RWPE2 (cell line): ENCODE measurements at regions not wholly inside any gene's neighbourhood (a gene's known extent, or its start where the extent isn't known, plus 50 kb on each side); places are given as distances from the start of the nearest gene placed in this dataset.

ENCODE experiments used
- ATAC-seq: fragments of 200-7000 bp; cut with Tn5 transposase; 3 replicates; pipeline ENCODE4 v1.9.1; 2021; ENCODE audit warnings: low read depth
- DNase-seq: peaks from one replicate; pipeline ENCODE4 v3.0.0-alpha.2; 2020; ENCODE audit warnings: low spot score
- H3K27ac ChIP-seq: fragments of 450-650 bp; 2 replicates; pipeline ENCODE4 v1.5.1; 2017; ENCODE audit warnings: mild to moderate bottlenecking; ENCODE audit not compliant: poor library complexity, severe bottlenecking
- H3K27me3 ChIP-seq: fragments of 250-450 bp; sonication (Bioruptor Pico); 2 replicates; pipeline ENCODE4 v1.5.1; 2021; ENCODE audit warnings: mild to moderate bottlenecking, moderate library complexity; ENCODE audit not compliant: insufficient read depth, poor library complexity, severe bottlenecking
- H3K36me3 ChIP-seq: fragments of 250-450 bp; sonication (Bioruptor Pico); 2 replicates; pipeline ENCODE4 v1.5.1; 2020; ENCODE audit warnings: low read depth, mild to moderate bottlenecking, moderate library complexity
- H3K4me1 ChIP-seq: fragments of 250-450 bp; sonication (Bioruptor Pico); 2 replicates; pipeline ENCODE4 v1.5.1; 2021; ENCODE audit warnings: mild to moderate bottlenecking, moderate library complexity; ENCODE audit not compliant: insufficient read depth, poor library complexity, severe bottlenecking
- H3K4me3 ChIP-seq: fragments of 250-450 bp; sonication (Bioruptor Pico); 2 replicates; pipeline ENCODE4 v1.5.1; 2021; ENCODE audit warnings: mild to moderate bottlenecking, moderate library complexity; ENCODE audit not compliant: severe bottlenecking
- H3K9me3 ChIP-seq: fragments of 250-450 bp; sonication (Bioruptor Pico); 2 replicates; pipeline ENCODE4 v1.5.1; 2021; ENCODE audit warnings: mild to moderate bottlenecking, moderate library complexity; ENCODE audit not compliant: severe bottlenecking
- TF ChIP-seq, protein P1 (sequence below): fragments of 450-650 bp; IDR thresholded peaks from one replicate; pipeline ENCODE4 v1.5.1; 2017; ENCODE audit warnings: mild to moderate bottlenecking, moderate library complexity; ENCODE audit not compliant: poor library complexity, severe bottlenecking

DNA sequence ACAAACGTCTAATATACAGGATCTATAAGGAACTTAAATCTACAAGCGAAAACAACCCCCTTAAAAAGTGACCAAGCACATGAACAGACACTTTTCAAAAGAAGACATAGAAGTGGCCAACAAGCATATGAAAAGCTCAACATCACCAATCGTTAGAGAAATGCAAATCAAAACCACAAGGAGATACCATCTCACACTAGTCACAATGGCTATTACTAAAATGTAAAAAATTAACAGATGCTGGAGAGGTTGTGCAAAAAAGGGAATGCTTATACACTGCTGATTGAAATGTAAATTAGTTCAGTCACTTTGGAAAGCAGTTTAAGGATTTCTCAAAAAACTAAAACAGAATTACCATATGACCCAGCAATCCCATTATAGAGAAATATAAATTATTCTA lies 1148.5 kb upstream of the FAM98A start:
- no peaks in the 10 kb centered on the region for H3K36me3 ChIP-seq

DNA sequence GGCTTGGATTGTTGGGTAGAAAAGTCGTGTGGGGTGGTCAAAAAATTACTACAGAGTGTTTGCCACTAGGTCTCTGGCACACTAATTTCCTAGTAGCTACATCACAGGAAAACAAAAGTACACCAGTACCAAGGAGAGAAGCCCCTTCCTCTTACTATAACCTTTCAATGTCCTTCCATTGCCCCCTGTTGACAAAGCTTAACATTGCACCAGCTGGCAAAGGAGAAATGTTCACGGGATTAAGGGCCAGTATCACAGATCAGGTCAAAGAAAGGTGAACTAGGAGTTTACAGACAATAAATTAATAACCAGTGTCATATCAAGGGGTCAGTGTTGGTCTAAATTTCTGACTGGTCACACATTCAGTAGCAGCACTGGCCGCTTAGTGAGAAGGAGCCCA lies 1139.6 kb upstream of the FAM98A start:
- no peak for DNase-seq
- ATAC-seq: no peak
- Histone ChIP-seq H3K27ac (no peak overlapping the region), H3K4me1 (no peaks in the 10 kb centered on the region), H3K36me3 (no peaks in the 10 kb centered on the region), H3K4me3 (no peak overlapping the region), H3K27me3 (no peaks in the 10 kb centered on the region), H3K9me3 (peaks cover 2% of the 10 kb centered on the region)
- TF ChIP-seq, protein P1, sequence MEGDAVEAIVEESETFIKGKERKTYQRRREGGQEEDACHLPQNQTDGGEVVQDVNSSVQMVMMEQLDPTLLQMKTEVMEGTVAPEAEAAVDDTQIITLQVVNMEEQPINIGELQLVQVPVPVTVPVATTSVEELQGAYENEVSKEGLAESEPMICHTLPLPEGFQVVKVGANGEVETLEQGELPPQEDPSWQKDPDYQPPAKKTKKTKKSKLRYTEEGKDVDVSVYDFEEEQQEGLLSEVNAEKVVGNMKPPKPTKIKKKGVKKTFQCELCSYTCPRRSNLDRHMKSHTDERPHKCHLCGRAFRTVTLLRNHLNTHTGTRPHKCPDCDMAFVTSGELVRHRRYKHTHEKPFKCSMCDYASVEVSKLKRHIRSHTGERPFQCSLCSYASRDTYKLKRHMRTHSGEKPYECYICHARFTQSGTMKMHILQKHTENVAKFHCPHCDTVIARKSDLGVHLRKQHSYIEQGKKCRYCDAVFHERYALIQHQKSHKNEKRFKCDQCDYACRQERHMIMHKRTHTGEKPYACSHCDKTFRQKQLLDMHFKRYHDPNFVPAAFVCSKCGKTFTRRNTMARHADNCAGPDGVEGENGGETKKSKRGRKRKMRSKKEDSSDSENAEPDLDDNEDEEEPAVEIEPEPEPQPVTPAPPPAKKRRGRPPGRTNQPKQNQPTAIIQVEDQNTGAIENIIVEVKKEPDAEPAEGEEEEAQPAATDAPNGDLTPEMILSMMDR: no peak

More for the DNA sequence above, 1148.5 kb upstream of the FAM98A start:
- no peaks in the 10 kb centered on the region for H3K9me3 ChIP-seq
- no peaks in the 10 kb centered on the region for H3K4me1 ChIP-seq
- no peak overlapping the region for H3K4me3 ChIP-seq
- TF ChIP-seq, protein P1: no peak
- no peak for DNase-seq
- ATAC-seq: no peak
- H3K27me3 ChIP-seq: no peaks in the 10 kb centered on the region
- H3K27ac ChIP-seq: no peak overlapping the region

DNA sequence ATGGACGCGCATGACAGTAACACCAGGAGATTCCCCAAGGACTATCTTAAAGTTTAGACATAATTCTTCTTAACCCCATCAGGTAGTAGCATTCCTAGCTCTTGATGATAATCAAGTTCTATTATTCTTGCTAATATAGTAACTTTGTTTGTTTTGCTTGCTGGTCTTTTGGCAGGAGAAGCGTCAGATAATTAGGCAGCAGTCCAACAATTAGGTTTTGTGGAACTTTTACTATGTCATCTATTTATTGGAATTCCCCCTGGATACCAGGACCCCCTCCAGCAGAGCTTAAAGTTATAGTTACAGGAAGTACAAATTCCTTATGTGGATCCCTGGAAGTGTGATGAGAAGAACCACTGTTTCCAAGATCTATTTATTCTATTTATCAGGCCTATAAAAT lies 1138.0 kb upstream of the FAM98A start:
- no peaks in the 10 kb centered on the region for H3K4me1 ChIP-seq
- ATAC-seq: no peak
- no peak overlapping the region for H3K4me3 ChIP-seq

DNA sequence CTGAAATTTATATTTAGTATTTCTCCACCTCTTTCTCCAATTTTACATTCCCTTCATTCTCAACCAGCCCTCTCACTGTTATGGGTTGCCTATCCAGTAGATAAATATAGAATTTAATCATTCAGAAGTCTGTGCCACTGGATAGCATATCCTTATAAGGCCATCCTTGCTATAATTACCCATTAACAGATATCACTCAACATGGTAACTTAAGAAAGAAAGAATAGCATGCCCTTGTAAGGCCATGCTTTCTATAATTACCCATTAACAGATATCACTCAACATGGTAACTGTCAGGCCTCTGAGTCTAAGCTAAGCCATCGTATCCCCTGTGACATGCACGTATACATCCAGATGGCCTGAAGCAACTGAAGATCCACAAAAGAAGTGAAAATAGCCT lies 1137.4 kb upstream of the FAM98A start:
- no peaks in the 10 kb centered on the region for H3K36me3 ChIP-seq
- H3K4me1 ChIP-seq: no peaks in the 10 kb centered on the region
- no peak for ATAC-seq
- H3K4me3 ChIP-seq: no peak overlapping the region
- no peaks in the 10 kb centered on the region for H3K27me3 ChIP-seq
- TF ChIP-seq, protein P1: no peak
- H3K9me3 ChIP-seq: peaks cover 2% of the 10 kb centered on the region
- no peak overlapping the region for H3K27ac ChIP-seq
- DNase-seq: no peak

More for the DNA sequence above, 1138.0 kb upstream of the FAM98A start:
- Histone ChIP-seq H3K27me3 (no peaks in the 10 kb centered on the region), H3K27ac (no peak overlapping the region), H3K36me3 (no peaks in the 10 kb centered on the region), H3K9me3 (peaks cover 2% of the 10 kb centered on the region)
- DNase-seq: no peak
- TF ChIP-seq, protein P1: no peak

DNA sequence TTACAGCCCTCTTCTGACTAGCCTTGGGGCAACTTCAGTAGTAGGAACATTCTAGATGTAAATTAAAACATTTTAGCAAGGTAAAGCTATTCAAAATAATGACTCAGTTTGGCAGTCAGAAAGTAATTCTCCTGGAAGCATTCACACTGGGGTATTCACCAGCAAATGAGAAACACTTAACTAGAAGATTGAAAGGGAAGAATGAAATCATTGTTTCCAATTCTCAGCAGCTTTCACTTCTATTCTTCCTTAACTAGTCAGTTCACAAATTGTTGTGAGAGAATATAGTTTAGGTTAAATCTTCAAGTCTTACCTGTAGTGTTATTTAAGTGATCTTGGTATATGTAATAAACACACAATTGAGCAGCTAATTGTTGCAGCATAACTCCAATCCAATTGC lies 1135.6 kb upstream of the FAM98A start:
- TF ChIP-seq, protein P1: no peak
- Histone ChIP-seq H3K4me3 (no peak overlapping the region), H3K27ac (no peak overlapping the region), H3K27me3 (no peaks in the 10 kb centered on the region), H3K36me3 (no peaks in the 10 kb centered on the region), H3K4me1 (no peaks in the 10 kb centered on the region), H3K9me3 (no peaks in the 10 kb centered on the region)
- no peak for DNase-seq
- no peak for ATAC-seq
